NCI-H2171 (cell line): ENCODE measurements at regions not wholly inside any gene's neighbourhood (a gene's known extent, or its start where the extent isn't known, plus 50 kb on each side); places are given as distances from the start of the nearest gene placed in this dataset.

Source experiments
- DNase-seq: peaks from one replicate; lab custom pipeline; 2025; lab: John Stamatoyannopoulos, UW

DNA sequence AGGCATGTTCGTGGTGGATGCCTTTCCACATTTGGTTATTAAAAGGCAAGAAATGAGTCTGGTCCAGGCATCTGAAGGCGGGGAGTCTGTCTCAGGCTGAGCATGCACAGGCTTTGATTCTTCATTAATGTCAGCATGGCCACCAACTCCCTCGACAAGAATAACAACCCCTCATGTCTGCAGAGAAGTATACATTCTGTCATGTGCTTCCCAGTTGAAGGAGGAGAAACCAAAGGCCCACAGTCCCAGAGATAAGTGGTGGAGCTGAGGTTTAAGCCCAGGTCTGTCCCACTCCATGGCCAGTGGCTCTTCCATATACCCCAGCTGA, 61.6 kb upstream of the LAPTM5 start:
- no peak for DNase-seq

DNA sequence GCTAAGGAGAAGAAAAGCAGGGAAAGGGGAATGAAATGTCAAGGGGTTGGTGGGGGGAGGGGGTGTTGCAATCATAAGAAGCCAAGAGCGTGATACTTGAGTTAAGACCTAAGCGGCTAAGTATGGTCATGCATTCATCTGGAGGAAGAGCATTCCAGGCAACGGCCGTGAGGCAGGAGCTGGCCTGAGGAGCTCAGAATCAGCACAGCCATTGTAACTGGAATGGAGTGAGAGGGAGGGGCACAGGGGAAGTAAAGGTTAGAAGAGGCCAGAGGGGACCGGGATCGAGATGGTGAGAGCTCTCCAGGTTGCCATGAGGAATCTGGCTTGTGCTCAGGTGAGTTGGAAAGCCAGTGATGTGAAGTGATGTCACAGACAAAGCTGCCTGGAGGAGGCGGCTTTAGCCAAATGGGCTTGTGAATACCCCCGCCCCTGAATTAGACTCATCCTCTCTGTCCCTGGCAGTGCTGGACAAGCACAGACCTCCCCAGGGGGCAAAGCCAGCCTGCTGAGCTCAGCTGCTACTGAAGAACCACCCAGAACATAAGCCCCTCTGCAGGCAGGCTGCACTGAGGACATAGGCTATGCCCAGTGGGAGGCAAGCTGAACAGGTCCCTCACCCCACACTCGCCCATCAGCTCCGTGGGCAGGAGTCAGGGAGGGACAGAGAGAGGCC, 61.1 kb upstream of the LAPTM5 start:
- no peak for DNase-seq

DNA sequence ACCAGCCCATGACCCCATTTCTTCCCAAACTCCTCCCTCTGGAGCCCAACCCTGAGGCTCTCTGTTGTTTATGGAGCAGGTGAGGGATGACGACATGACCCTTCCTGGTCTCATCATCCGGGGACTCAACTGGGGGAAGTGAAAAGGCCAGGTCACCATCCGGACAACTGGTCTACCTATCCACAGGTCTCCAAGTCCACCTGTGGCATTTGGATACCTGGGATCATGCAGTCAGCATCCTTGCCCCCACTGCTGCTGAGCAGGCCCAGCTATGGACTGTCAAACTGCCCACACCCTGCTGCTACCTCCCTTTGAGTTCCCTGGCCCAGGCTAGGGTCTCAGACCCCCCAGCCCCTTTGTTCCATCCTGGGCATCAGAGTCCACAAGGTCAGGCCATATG, 60.0 kb upstream of the LAPTM5 start:
- no peak for DNase-seq

DNA sequence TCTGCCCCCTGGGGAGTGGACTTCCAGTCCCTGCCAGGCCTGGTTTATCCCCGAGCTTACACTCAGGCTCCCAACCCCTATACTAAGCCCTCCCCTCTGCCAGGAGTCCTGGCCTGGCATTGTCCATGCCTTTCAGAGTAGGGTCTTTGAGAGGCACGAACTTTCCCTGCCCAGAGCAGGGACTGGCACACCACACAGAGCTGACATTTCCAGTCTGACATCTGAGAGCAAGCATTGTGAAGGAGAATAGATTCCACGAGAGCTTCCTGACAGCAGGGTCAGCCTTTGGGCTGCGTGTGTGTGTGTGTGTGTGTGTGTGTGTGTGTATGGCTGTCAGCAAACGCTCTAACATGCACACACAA, 59.5 kb upstream of the LAPTM5 start:
- no peak for DNase-seq

DNA sequence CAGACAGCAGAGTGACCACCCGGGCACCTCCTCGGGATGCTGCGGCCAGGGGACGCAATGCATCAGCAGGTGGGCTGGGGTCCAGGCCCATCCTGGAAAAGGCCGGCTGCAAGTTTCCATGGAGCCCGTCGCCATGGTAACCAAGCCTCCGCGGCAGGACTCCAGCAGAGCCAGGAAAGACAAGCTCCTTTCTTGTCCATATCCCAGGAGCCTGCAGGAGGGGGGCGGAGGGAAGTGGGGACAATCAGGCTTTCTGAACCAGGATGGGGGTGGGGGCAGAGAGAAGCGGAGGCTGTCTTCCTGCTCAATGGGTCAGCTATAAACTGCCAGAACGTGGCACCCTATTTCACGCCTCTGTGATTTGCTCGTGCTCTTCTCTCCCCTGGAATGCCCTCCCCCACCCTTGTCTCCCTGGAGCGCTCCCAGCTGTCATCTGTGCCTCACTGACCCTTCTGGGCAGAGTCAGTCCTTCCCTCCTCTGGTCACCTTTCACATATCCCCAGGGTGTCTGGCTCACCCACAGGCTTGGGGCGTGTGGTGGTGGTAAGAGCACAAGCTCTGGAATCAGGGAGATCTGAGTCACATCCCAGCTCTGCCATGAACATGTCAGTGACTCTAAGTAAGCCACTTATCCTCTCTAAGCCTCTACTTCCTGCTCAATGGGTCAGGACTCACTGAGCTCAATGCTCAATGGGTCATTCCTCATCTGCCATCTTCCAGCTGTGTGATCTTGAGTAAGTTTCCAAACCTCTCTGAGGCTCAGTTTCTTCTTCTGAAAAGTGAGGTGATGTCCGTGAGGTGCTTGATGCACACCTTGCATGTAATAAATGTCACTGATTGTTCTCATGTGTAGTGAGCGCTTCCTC, 58.9 kb upstream of the LAPTM5 start:
- no peak for DNase-seq

DNA sequence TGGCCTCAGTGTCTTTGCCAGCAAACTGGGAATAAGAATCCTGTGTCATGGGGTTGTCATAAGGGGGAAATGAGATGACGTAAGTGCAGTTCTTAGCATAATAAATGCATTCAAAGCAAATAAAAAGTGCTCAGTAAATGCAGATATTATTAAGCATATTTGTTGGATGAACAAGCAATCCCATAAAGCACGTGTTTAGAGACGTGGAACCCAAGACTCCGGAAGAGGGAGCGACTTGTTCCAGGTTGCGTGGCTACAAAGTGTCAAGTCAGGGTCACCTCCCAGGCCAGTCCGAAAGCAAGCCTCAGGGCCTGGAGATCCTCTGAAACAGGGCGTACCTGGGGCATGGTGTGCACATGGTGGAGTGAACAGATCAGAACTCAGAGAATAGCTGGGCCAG, 58.0 kb upstream of the LAPTM5 start:
- DNase-seq: no peak

DNA sequence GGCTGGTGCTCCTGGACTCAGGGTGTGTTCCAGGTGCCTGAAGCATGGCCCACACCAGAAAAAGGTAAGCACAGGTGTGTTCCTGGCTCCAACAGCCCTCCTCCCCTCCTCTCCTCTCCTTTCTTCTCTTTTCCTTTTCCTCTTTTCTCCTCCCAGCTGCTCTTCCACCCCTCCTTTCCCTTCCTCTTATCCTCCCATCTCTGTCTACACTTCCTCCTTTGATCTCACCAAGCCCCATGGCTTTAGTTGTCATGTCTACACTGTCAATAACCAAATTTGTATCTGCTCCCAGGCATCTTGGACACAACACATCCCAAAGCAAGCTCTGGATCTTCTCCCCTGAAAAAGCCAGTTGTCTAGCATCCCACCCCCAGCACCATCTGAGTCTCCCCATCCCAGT, 56.7 kb upstream of the LAPTM5 start:
- no peak for DNase-seq

DNA sequence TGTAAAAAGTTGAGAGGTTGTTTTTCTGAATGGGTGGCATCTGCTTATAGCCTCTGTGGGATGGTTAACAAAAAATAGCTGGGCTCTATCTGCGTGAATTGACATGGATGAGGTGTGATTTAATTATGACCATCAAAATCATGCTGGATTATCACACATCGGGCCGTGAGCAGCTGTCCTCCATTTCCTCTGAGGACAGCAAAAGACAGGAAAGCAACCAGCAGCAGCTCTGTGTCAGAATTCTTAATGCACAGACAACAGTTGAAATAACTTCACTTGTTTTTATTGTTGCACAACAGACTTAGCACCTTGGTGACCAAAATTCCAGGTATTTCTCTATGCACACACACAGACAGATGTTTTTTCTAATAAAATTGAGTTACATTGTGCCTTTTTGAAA, 54.5 kb upstream of the LAPTM5 start:
- no peak for DNase-seq

DNA sequence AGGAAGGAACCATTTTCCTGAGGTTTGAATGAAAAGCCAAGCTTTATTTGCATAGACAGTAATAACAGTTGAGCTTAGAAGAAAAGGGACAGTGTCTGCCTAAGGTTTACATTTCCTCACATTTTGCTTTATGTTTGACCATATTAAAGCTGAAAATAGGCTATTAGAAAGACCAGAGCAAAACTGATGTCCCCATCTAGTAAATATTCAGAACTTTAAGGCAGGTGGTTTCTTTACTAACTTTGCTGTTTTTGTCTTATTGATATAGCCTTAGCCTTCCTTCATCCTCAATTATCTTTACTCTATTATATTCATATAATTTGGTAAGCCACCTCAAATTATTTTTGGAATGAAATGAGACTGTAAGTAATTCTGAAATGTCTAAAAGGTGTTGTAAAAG, 53.6 kb upstream of the LAPTM5 start:
- DNase-seq: no peak

DNA sequence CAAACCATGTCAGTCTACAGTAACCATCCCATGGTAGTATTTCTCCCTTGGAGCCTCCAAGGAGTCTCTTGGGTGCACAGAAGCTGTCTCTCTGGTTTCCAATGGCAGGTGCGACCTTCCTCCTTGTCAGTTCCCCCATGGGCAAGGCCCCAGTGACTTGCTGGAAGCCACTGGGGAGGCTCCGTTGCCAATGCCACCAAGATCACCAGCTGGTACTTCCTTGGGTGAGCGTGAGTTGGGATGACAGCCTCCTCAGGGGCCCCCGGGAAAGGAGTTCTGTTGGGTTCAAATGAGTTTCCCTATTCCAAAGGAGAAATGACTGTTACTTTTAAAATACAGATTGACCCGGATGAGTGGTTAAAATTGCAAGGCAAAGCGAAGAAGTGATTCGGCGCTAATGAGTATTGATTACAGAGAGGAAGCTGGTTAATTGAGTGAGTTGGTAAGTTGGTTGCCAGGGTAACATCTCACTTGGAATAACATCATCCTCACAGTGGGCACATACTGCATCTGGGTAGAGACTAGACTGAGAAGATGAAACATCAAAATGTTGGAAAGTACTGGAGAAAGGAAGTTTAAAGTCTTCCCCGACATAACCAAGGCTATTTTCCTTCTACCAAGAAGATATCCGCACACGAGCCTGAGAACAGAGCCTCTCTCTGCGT, 53.0 kb upstream of the LAPTM5 start:
- DNase-seq: no peak

DNA sequence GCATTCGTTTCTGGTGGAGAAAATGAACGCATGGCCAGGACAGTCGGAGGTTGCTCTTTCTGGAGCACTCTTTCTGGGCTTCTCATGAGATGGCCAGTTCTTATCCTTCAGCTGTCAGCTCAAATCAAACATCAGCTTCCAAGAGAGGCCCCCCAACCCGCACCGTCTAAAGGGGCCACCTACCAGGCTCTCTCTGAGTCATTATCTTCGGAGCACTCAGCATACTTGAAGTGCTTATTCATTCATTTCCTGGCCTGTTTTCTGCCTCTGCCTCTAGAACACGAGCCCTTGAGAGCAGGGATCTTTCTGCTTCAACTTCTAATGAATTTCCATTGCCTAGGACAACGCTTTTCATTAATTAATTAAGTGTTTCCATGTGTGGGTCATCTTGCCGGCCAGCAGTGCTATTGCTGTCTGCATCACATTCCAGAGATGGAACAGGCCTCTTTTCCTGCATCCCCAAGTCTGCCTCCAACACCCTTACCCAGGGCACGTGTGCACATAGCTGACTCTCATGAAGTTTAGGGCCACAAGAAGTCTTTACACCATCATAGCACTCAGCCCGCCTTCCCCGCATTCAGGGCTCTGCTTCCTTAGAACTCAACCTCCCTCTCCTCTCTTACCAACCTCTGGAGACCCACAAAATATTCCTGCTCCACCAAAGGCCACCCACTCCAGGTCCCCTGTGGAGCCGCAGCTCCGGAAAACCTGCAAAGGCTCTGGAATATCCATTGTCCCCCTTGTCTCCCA, 52.1 kb upstream of the LAPTM5 start:
- no peak for DNase-seq

DNA sequence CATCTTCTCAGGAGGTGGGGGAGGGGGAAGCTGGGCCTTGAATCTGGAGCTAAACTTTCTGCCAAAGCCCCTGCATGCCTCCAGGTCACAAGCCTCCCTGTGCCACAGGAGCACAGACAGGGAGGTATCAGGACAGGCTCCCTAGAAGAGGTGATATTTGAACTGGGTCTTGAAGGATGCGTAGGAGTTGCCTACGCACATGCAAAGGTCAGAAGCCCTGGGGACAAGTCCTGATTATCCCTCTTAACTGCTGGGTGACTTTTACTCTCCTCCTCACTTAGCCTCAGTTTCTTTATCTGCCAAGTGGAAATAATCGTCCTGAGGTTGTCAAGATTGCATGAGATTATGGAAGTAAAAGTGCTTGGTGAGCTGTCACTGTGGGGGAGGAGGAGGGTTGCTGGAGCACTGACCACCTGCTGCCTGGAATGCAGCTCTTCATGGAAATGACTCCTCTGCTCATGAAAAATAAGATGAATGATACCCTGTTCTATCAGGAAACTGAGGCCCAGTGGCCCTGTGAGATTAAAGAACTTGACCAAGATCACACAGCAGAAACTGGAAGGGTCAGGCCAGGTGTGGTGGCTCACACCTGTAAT, 50.6 kb upstream of the LAPTM5 start:
- no peak for DNase-seq

DNA sequence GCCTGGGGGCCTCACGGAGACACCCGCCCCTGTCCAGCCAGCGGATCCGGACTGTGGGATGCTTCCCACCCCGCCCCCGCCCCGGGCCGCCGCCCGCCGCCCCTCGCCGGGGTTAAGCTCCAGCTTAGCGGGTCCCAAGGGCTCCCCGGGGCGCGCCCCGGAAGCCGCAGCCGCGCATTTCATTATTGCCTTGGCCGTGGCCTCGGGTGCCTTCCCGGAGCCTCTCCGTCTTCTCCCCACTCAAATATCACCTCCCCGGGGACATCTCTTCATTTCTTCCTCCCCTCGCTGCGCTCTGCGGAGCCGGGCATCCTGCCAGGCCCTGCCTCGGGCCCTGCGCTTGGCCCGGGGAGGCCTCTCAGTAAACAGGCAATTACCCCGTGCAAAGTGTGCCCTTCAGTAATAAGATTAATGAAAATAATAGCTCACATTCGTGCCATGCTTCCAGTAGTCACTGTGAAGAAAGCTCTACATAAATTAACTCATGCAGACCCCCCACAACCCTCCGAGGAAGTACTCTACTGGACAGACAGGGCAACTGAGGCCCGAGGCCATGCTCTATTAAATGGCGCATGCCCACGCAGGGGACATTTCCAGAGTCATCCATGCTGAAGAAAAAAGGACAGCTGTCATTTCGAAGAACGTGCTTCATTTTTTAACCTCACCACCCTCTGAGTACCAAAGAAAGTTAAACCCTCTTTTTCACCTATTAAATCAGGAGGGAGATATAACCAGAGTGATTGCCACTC, 49.9 kb upstream of the LAPTM5 start:
- DNase-seq: peak; percentile 93
